SK-N-SH treated with all-trans-retinoic acid at 6 μM for 48 hours (cell line): ENCODE measurements at regions not wholly inside any gene's neighbourhood (a gene's known extent, or its start where the extent isn't known, plus 50 kb on each side); places are given as distances from the start of the nearest gene placed in this dataset.
A peak's percentile ranks its signal among the peaks of the same experiment; 100 is the strongest.
"Not testable (repeated sequence)": the region's sequence is repeated elsewhere in the genome, so short reads cannot be mapped to it uniquely, and the experiment has no call there.

Experiments used
- ATAC-seq: fragments of 200-7000 bp; cut with Tn5 transposase; 3 replicates; pipeline ENCODE4 v1.9.1; 2020; ENCODE audit warnings: mild to moderate bottlenecking, moderate library complexity
- BACH2 ChIP-seq: fragments of 250-450 bp; sonication (Bioruptor Pico); IDR thresholded peaks from 2 replicates; pipeline ENCODE4 v1.9.0; 2021; ENCODE audit warnings: mild to moderate bottlenecking, borderline replicate concordance
- CREB5 ChIP-seq: fragments of 250-450 bp; sonication (Bioruptor Pico); IDR thresholded peaks from 2 replicates; pipeline ENCODE4 v1.5.1; 2020; ENCODE audit warnings: low read depth, mild to moderate bottlenecking, moderate library complexity
- CSDC2 ChIP-seq: fragments of 250-450 bp; sonication (Bioruptor Pico); IDR thresholded peaks from 2 replicates; pipeline ENCODE4 v1.5.0; 2020; ENCODE audit warnings: mild to moderate bottlenecking, moderate library complexity
- ESRRG ChIP-seq: fragments of 250-450 bp; sonication (Bioruptor Pico); IDR thresholded peaks from 2 replicates; pipeline ENCODE4 v1.6.1; 2021; ENCODE audit warnings: mild to moderate bottlenecking
- GLIS3 ChIP-seq: fragments of 250-450 bp; sonication (Bioruptor Pico); IDR thresholded peaks from 2 replicates; pipeline ENCODE4 v1.5.0; 2020; ENCODE audit warnings: mild to moderate bottlenecking, moderate library complexity
- ISL1 ChIP-seq: fragments of 250-450 bp; sonication (Bioruptor Pico); IDR thresholded peaks from 2 replicates; pipeline ENCODE4 v2.1.2; 2022; ENCODE audit warnings: mild to moderate bottlenecking, moderate library complexity
- OSR1 ChIP-seq: fragments of 250-450 bp; sonication (Bioruptor Pico); IDR thresholded peaks from 2 replicates; pipeline ENCODE4 v1.8.0; 2022; ENCODE audit warnings: moderate library complexity, mild to moderate bottlenecking, inconsistent platforms
- POU6F1 ChIP-seq: fragments of 250-450 bp; sonication (Bioruptor Pico); IDR thresholded peaks from 2 replicates; pipeline ENCODE4 v1.8.0; 2021; ENCODE audit warnings: low read depth, mild to moderate bottlenecking, moderate library complexity, borderline replicate concordance
- PPARA ChIP-seq: fragments of 250-450 bp; sonication (Bioruptor Pico); IDR thresholded peaks from 2 replicates; pipeline ENCODE4 v1.5.0; 2020; ENCODE audit warnings: mild to moderate bottlenecking, borderline replicate concordance
- RARB ChIP-seq: fragments of 250-450 bp; sonication (Bioruptor Pico); IDR thresholded peaks from 2 replicates; pipeline ENCODE4 v1.8.0; 2021; ENCODE audit warnings: mild to moderate bottlenecking, moderate library complexity
- SNAI2 ChIP-seq: fragments of 250-450 bp; sonication (Bioruptor Pico); IDR thresholded peaks from 2 replicates; pipeline ENCODE4 v1.5.0; 2020; ENCODE audit warnings: mild to moderate bottlenecking, moderate library complexity
- TCF4 ChIP-seq: fragments of 250-450 bp; sonication (Bioruptor Pico); IDR thresholded peaks from 2 replicates; pipeline ENCODE4 v1.8.0; 2021; ENCODE audit warnings: mild to moderate bottlenecking, moderate library complexity, borderline replicate concordance
- TSHZ2 ChIP-seq: fragments of 250-450 bp; sonication (Bioruptor Pico); IDR thresholded peaks from 2 replicates; pipeline ENCODE4 v1.5.0; 2020; ENCODE audit warnings: mild to moderate bottlenecking, moderate library complexity
- ZC3H10 ChIP-seq: fragments of 250-450 bp; sonication (Bioruptor Pico); IDR thresholded peaks from 2 replicates; pipeline ENCODE4 v1.5.1; 2021; ENCODE audit warnings: mild to moderate bottlenecking, moderate library complexity
- ZFP3 ChIP-seq: fragments of 250-450 bp; sonication (Bioruptor Pico); IDR thresholded peaks from 2 replicates; pipeline ENCODE4 v1.5.0; 2020; ENCODE audit warnings: mild to moderate bottlenecking, moderate library complexity
- ZFP30 ChIP-seq: fragments of 450-650 bp; formaldehyde crosslinking; IDR thresholded peaks from 2 replicates; pipeline ENCODE4 v1.5.0; 2022; ENCODE audit warnings: mild to moderate bottlenecking, moderate library complexity
- ZNF565 ChIP-seq: fragments of 450-650 bp; formaldehyde crosslinking; conservative IDR thresholded peaks from 2 replicates; pipeline ENCODE4 v1.5.0; 2020; ENCODE audit warnings: low read depth, mild to moderate bottlenecking, moderate library complexity
- ZNF70 ChIP-seq: fragments of 450-650 bp; formaldehyde crosslinking; IDR thresholded peaks from 2 replicates; pipeline ENCODE4 v1.5.0; 2020; ENCODE audit warnings: mild to moderate bottlenecking, moderate library complexity
- ZNF8 ChIP-seq: fragments of 450-650 bp; formaldehyde crosslinking; IDR thresholded peaks from 2 replicates; pipeline ENCODE4 v1.5.0; 2020; ENCODE audit warnings: mild to moderate bottlenecking, moderate library complexity
- TF ChIP-seq, protein P1 (sequence below): fragments of 250-450 bp; sonication (Bioruptor Pico); IDR thresholded peaks from 2 replicates; pipeline ENCODE4 v1.8.0; 2020; ENCODE audit warnings: mild to moderate bottlenecking, moderate library complexity, borderline replicate concordance
- TF ChIP-seq, protein P2 (sequence below): fragments of 250-450 bp; sonication (Bioruptor Pico); IDR thresholded peaks from 2 replicates; pipeline ENCODE4 v1.5.1; 2021; ENCODE audit warnings: mild to moderate bottlenecking, moderate library complexity

GRCh38 chr3:35473956-35474355 lies 165.4 kb upstream of the ARPP21 start:
- TF ChIP-seq ZNF70 (CRISPR knock-in tag) (no peak), GLIS3 (no peak), ZFP3 (CRISPR knock-in tag) (no peak), CSDC2 (CRISPR knock-in tag) (no peak), ZFP30 (CRISPR knock-in tag) (no peak), OSR1 (no peak), PPARA (no peak), RARB (CRISPR knock-in tag) (no peak), TSHZ2 (CRISPR knock-in tag) (no peak), POU6F1 (CRISPR knock-in tag) (no peak), SNAI2 (CRISPR knock-in tag) (no peak), ZNF565 (CRISPR knock-in tag) (no peak), ZNF8 (CRISPR knock-in tag) (no peak), CREB5 (CRISPR knock-in tag) (no peak), ESRRG (CRISPR knock-in tag) (no peak), ZC3H10 (CRISPR knock-in tag) (no peak)
- TF ChIP-seq, protein P1, sequence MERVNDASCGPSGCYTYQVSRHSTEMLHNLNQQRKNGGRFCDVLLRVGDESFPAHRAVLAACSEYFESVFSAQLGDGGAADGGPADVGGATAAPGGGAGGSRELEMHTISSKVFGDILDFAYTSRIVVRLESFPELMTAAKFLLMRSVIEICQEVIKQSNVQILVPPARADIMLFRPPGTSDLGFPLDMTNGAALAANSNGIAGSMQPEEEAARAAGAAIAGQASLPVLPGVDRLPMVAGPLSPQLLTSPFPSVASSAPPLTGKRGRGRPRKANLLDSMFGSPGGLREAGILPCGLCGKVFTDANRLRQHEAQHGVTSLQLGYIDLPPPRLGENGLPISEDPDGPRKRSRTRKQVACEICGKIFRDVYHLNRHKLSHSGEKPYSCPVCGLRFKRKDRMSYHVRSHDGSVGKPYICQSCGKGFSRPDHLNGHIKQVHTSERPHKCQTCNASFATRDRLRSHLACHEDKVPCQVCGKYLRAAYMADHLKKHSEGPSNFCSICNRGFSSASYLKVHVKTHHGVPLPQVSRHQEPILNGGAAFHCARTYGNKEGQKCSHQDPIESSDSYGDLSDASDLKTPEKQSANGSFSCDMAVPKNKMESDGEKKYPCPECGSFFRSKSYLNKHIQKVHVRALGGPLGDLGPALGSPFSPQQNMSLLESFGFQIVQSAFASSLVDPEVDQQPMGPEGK (CRISPR knock-in tag): no peak
- ATAC-seq: no peak

- ATAC-seq: not testable (repeated sequence)
Measured at GRCh38 chr3:35482566-35482965, 156.8 kb upstream of the ARPP21 start.

- peak; percentile 57; the same call in 1 of the 3 replicates for ATAC-seq
- TF ChIP-seq ZC3H10 (CRISPR knock-in tag): no peak
- TF ChIP-seq, protein P1 (CRISPR knock-in tag): no peak
- TF ChIP-seq POU6F1 (CRISPR knock-in tag): no peak
- TF ChIP-seq, protein P2, sequence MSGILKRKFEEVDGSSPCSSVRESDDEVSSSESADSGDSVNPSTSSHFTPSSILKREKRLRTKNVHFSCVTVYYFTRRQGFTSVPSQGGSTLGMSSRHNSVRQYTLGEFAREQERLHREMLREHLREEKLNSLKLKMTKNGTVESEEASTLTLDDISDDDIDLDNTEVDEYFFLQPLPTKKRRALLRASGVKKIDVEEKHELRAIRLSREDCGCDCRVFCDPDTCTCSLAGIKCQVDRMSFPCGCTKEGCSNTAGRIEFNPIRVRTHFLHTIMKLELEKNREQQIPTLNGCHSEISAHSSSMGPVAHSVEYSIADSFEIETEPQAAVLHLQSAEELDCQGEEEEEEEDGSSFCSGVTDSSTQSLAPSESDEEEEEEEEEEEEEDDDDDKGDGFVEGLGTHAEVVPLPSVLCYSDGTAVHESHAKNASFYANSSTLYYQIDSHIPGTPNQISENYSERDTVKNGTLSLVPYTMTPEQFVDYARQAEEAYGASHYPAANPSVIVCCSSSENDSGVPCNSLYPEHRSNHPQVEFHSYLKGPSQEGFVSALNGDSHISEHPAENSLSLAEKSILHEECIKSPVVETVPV (CRISPR knock-in tag): no peak
- TF ChIP-seq ISL1 (CRISPR knock-in tag): peak; percentile 35; the same call in 1 of the 2 replicates
- TF ChIP-seq TCF4 (CRISPR knock-in tag): peak; percentile 52; the same call in 1 of the 2 replicates
- no peak for TF ChIP-seq PPARA
- no peak for TF ChIP-seq TSHZ2 (CRISPR knock-in tag)
- no peak for TF ChIP-seq OSR1
- TF ChIP-seq BACH2 (CRISPR knock-in tag): no peak
- TF ChIP-seq, all 23 proteins: peak for 2
Measured at GRCh38 chr3:35483131-35483530, 156.2 kb upstream of the ARPP21 start.
